Large intestine (tissue), 3 donors: ENCODE measurements at regions not wholly inside any gene's neighbourhood (a gene's known extent, or its start where the extent isn't known, plus 50 kb on each side); places are given as distances from the start of the nearest gene placed in this dataset.
A peak's percentile ranks its signal among the peaks of the same experiment; 100 is the strongest.

Experiments
- DNase-seq, 2 donors: peaks; one replicate each; pipeline versions ENCODE4 v3.0.0 to v3.0.0-alpha.2; 2013
- H3K27ac ChIP-seq: one replicate; pipeline ENCODE4 v1.5.1; 2013; ENCODE audit warnings: low read length
- H3K27me3 ChIP-seq: 2 replicates; pipeline ENCODE4 v1.6.1; 2013; ENCODE audit warnings: low read length; ENCODE audit not compliant: control insufficient read depth, insufficient read depth
- H3K36me3 ChIP-seq: 2 replicates; pipeline ENCODE4 v1.6.1; 2013; ENCODE audit warnings: low read length; ENCODE audit not compliant: control insufficient read depth, insufficient read depth
- H3K4me1 ChIP-seq: one replicate; pipeline ENCODE4 v1.6.1; 2013; ENCODE audit warnings: low read length; ENCODE audit not compliant: control insufficient read depth, insufficient read depth
- H3K4me3 ChIP-seq: one replicate; pipeline ENCODE4 v1.5.1; 2013; ENCODE audit warnings: low read length
- H3K9me3 ChIP-seq: one replicate; pipeline ENCODE4 v1.6.1; 2013; ENCODE audit warnings: mild to moderate bottlenecking, low read depth, low read length, moderate library complexity; ENCODE audit not compliant: control insufficient read depth
- WGBS: methylation state at CpG from one replicate; pipeline ENCODE4 v1.1.5; 2013; ENCODE audit warnings: low lambda C conversion rate; ENCODE audit not compliant: insufficient coverage; 5-methylcytosine and 5-hydroxymethylcytosine counted together

GRCh38 chr13:91286317-91286716, 61.2 kb upstream of the MIR17HG start:
- Histone ChIP-seq H3K9me3 (no peaks in the 10 kb centered on the region), H3K27me3 (no peaks in the 10 kb centered on the region), H3K4me3 (no peak overlapping the region), H3K36me3 (no peaks in the 10 kb centered on the region), H3K4me1 (no peaks in the 10 kb centered on the region), H3K27ac (no peak overlapping the region)
- peak in 1 of 2 donors; percentile 14 for DNase-seq
- no CpG with 5 or more reads among the region's 1 CpG for WGBS

DNA sequence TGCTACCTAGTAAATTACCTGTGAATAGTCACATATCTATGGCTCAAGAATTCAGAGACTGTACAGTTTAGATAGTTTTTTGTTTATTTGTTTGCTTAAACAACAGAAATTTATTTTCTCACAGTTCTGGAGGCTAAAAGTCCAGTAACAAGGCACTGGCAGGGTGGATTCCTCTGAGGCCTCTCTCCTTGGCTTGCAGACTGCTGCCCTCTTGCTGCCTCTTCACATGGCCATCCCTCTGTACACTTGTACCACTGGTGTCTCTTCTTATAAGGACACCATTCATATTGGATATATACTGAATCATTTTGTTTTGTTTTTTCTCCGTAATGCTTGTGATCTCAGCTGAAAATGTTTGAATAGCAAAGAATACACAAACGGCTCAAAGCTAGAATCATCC, 56.4 kb upstream of the MIR17HG start:
- no peaks in the 10 kb centered on the region for H3K27me3 ChIP-seq
- H3K9me3 ChIP-seq = no peaks in the 10 kb centered on the region
- no peak for DNase-seq
- H3K36me3 ChIP-seq = no peaks in the 10 kb centered on the region
- WGBS = 100% methylated on average over 2 of the region's 2 CpGs
- no peak overlapping the region for H3K4me3 ChIP-seq
- H3K27ac ChIP-seq = no peak overlapping the region
- no peaks in the 10 kb centered on the region for H3K4me1 ChIP-seq

GRCh38 chr13:91292630-91293221, 54.8 kb upstream of the MIR17HG start:
- Histone ChIP-seq H3K27me3 (no peaks in the 10 kb centered on the region), H3K4me3 (no peak overlapping the region), H3K27ac (no peak overlapping the region), H3K4me1 (peaks cover 5% of the 10 kb centered on the region), H3K9me3 (no peaks in the 10 kb centered on the region), H3K36me3 (no peaks in the 10 kb centered on the region)
- WGBS = 85% methylated on average over 4 of the region's 7 CpGs
- no peak for DNase-seq

- no peaks in the 10 kb centered on the region for H3K36me3 ChIP-seq
- no peaks in the 10 kb centered on the region for H3K27me3 ChIP-seq
- no peak overlapping the region for H3K27ac ChIP-seq
- no CpG with 5 or more reads among the region's 15 CpGs for WGBS
- peaks cover 5% of the 10 kb centered on the region for H3K4me1 ChIP-seq
- no peak overlapping the region for H3K4me3 ChIP-seq
- H3K9me3 ChIP-seq = no peaks in the 10 kb centered on the region
- peak; percentile 32 to 59 for DNase-seq
Observed at GRCh38 chr13:91295712-91296410, 51.6 kb upstream of the MIR17HG start.

DNA sequence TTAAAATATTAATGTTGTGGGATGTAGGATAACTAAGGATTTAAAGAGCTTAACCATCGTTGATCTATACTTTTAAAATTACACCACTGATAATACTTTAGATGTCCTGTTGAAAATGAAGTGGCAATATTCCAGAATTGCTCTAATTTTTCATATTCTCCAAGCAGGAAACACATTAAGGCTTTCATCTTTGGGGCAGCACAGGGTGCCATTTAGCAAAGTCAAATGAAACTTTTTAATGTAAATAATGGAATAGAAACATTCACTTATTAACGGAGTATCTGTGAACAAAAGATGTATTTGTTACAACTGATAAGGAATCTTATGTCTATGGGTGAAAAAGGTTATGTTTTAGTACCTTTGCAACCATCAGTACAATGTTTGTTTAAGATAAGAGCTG, 50.0 kb upstream of the MIR17HG start:
- no peaks in the 10 kb centered on the region for H3K9me3 ChIP-seq
- DNase-seq = no peak
- no peaks in the 10 kb centered on the region for H3K27me3 ChIP-seq
- WGBS = 0% methylated on average over 1 of the region's 2 CpGs
- no peak overlapping the region for H3K27ac ChIP-seq
- no peaks in the 10 kb centered on the region for H3K36me3 ChIP-seq
- H3K4me3 ChIP-seq = no peak overlapping the region
- peaks cover 5% of the 10 kb centered on the region for H3K4me1 ChIP-seq
